ENCODE measurements at regions not wholly inside any gene's neighbourhood (a gene's known extent, or its start where the extent isn't known, plus 50 kb on each side); places are given as distances from the start of the nearest gene placed in this dataset.
"Not testable (repeated sequence)": the region's sequence is repeated elsewhere in the genome, so short reads cannot be mapped to it uniquely, and the experiment has no call there.

- H3K23ac ChIP-seq (ENCODE audit: low read depth, low read length, poor library complexity); H2BK12ac ChIP-seq (ENCODE audit: low read length); H2AK5ac ChIP-seq (ENCODE audit: low read depth, low read length); H3K18ac ChIP-seq (ENCODE audit: low read length); H3K9ac ChIP-seq (ENCODE audit: low read depth, low read length, poor library complexity); H4K91ac ChIP-seq (ENCODE audit: low read depth, low read length, poor library complexity); H3K27me3 ChIP-seq (ENCODE audit: control insufficient read depth in 3 of 3, insufficient read depth in 3 of 3, low read depth in 1 of 3, low read length in 3 of 3); H4K8ac ChIP-seq (ENCODE audit: low read depth, low read length); H3K4ac ChIP-seq (ENCODE audit: low read length); H3K36me3 ChIP-seq (replicated peaks in 1 of 2; ENCODE audit: control insufficient read depth in 2 of 2, insufficient read depth in 2 of 2, low read length in 2 of 2); H3K14ac ChIP-seq (ENCODE audit: low read length); H3K4me1 ChIP-seq (ENCODE audit: control insufficient read depth in 2 of 2, insufficient read depth in 1 of 2, low read depth in 1 of 2, low read length in 2 of 2); H2BK15ac ChIP-seq (ENCODE audit: low read length); H3K9me3 ChIP-seq (replicated peaks in 1 of 2; ENCODE audit: control insufficient read depth in 2 of 2, insufficient read depth in 1 of 2, low read depth in 1 of 2, low read length in 2 of 2); H2BK5ac ChIP-seq (ENCODE audit: low read length); H3K79me1 ChIP-seq (ENCODE audit: low read depth, low read length); H2BK120ac ChIP-seq (ENCODE audit: low read depth, low read length); H3K27ac ChIP-seq (replicated peaks; ENCODE audit: low read length); H3K4me2 ChIP-seq (ENCODE audit: insufficient read depth, low read length, poor library complexity, severe bottlenecking); H3K4me3 ChIP-seq (ENCODE audit: low read length in 2 of 2); DNase-seq (ENCODE audit: low spot score); H2AFZ ChIP-seq (ENCODE audit: low read length): not testable (repeated sequence)
- WGBS, 2 donors (ENCODE audit: extremely low coverage in 2 of 2, insufficient read length in 2 of 2, insufficient replicate concordance in 1 of 2): no CpG with 5 or more reads among the region's 2 CpGs
Measured at GRCh38 chr10:2024750-2025149, 287.4 kb upstream of the ADARB2 start.

DNA sequence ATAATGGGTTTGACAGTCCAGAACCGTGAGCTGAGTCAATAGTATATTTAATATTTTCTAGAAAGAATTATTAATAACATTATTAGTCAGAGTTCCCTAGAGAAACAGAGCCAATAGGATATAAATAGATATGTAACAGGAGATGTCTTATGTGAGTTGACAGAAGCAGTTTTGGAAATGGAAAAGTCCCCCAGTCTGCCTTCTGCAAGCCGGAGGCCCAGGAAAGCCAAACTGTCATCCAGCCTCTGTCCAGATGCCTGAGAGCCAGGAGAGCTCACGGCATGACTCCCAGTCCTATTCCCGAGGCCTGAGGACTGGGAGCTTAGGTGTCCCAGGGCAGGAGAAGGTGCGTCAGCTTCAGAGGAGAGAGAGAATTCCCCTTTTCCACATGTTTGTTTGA, 286.4 kb upstream of the ADARB2 start:
- no CpG with 5 or more reads among the region's 5 CpGs for WGBS, 2 donors (ENCODE audit: extremely low coverage in 2 of 2, insufficient read length in 2 of 2, insufficient replicate concordance in 1 of 2)

GRCh38 chr10:2022401-2022800, 285.1 kb upstream of the ADARB2 start:
- no peak overlapping the region for H3K23ac ChIP-seq (ENCODE audit: low read depth, low read length, poor library complexity)
- H4K8ac ChIP-seq (ENCODE audit: low read depth, low read length): no peak overlapping the region
- H2BK120ac ChIP-seq (ENCODE audit: low read depth, low read length): no peak overlapping the region
- DNase-seq (ENCODE audit: low spot score): no peak
- H3K4ac ChIP-seq (ENCODE audit: low read length): no peak overlapping the region
- no peaks in the 10 kb centered on the region for H3K79me1 ChIP-seq (ENCODE audit: low read depth, low read length)
- no peak overlapping the region for H4K91ac ChIP-seq (ENCODE audit: low read depth, low read length, poor library complexity)
- H2AK5ac ChIP-seq (ENCODE audit: low read depth, low read length): no peak overlapping the region
- no peak overlapping the region for H3K14ac ChIP-seq (ENCODE audit: low read length)
- no peak overlapping the region for H3K18ac ChIP-seq (ENCODE audit: low read length)
- no peak overlapping the region for H2BK12ac ChIP-seq (ENCODE audit: low read length)
- no peak overlapping the region for H2BK5ac ChIP-seq (ENCODE audit: low read length)
- no peak overlapping the region for H3K9ac ChIP-seq (ENCODE audit: low read depth, low read length, poor library complexity)
- H3K36me3 ChIP-seq (replicated peaks in 1 of 2; ENCODE audit: control insufficient read depth in 2 of 2, insufficient read depth in 2 of 2, low read length in 2 of 2): no peaks in the 10 kb centered on the region
- H2AFZ ChIP-seq (ENCODE audit: low read length): no peak overlapping the region
- H3K4me2 ChIP-seq (ENCODE audit: insufficient read depth, low read length, poor library complexity, severe bottlenecking): no peak overlapping the region
- no CpG with 5 or more reads among the region's 6 CpGs for WGBS, 2 donors (ENCODE audit: extremely low coverage in 2 of 2, insufficient read length in 2 of 2, insufficient replicate concordance in 1 of 2)
- no peak overlapping the region for H3K4me3 ChIP-seq (ENCODE audit: low read length in 2 of 2)
- peaks cover 0 to 4% of the 10 kb centered on the region in 2 donors for H3K4me1 ChIP-seq (ENCODE audit: control insufficient read depth in 2 of 2, insufficient read depth in 1 of 2, low read depth in 1 of 2, low read length in 2 of 2)
- no peak overlapping the region for H3K27ac ChIP-seq (replicated peaks; ENCODE audit: low read length)
- H3K9me3 ChIP-seq (replicated peaks in 1 of 2; ENCODE audit: control insufficient read depth in 2 of 2, insufficient read depth in 1 of 2, low read depth in 1 of 2, low read length in 2 of 2): no peaks in the 10 kb centered on the region
- no peak overlapping the region for H2BK15ac ChIP-seq (ENCODE audit: low read length)
- no peaks in the 10 kb centered on the region for H3K27me3 ChIP-seq (ENCODE audit: control insufficient read depth in 3 of 3, insufficient read depth in 3 of 3, low read depth in 1 of 3, low read length in 3 of 3)

More for the DNA sequence above, 286.4 kb upstream of the ADARB2 start:
- no peaks in the 10 kb centered on the region for H3K9me3 ChIP-seq (replicated peaks in 1 of 2; ENCODE audit: control insufficient read depth in 2 of 2, insufficient read depth in 1 of 2, low read depth in 1 of 2, low read length in 2 of 2)
- no peaks in the 10 kb centered on the region for H3K4me1 ChIP-seq (ENCODE audit: control insufficient read depth in 2 of 2, insufficient read depth in 1 of 2, low read depth in 1 of 2, low read length in 2 of 2)
- no peak overlapping the region for H3K14ac ChIP-seq (ENCODE audit: low read length)
- no peaks in the 10 kb centered on the region for H3K36me3 ChIP-seq (replicated peaks in 1 of 2; ENCODE audit: control insufficient read depth in 2 of 2, insufficient read depth in 2 of 2, low read length in 2 of 2)
- H2BK12ac ChIP-seq (ENCODE audit: low read length): no peak overlapping the region
- H3K18ac ChIP-seq (ENCODE audit: low read length): no peak overlapping the region
- H3K4me2 ChIP-seq (ENCODE audit: insufficient read depth, low read length, poor library complexity, severe bottlenecking): no peak overlapping the region
- no peaks in the 10 kb centered on the region for H3K79me1 ChIP-seq (ENCODE audit: low read depth, low read length)
- H3K4me3 ChIP-seq (ENCODE audit: low read length in 2 of 2): no peak overlapping the region
- no peak overlapping the region for H4K8ac ChIP-seq (ENCODE audit: low read depth, low read length)
- H3K27me3 ChIP-seq (ENCODE audit: control insufficient read depth in 3 of 3, insufficient read depth in 3 of 3, low read depth in 1 of 3, low read length in 3 of 3): no peaks in the 10 kb centered on the region
- H2AK5ac ChIP-seq (ENCODE audit: low read depth, low read length): no peak overlapping the region
- H3K9ac ChIP-seq (ENCODE audit: low read depth, low read length, poor library complexity): no peak overlapping the region
- no peak overlapping the region for H2AFZ ChIP-seq (ENCODE audit: low read length)
- DNase-seq (ENCODE audit: low spot score): no peak
- no peak overlapping the region for H3K27ac ChIP-seq (replicated peaks; ENCODE audit: low read length)
- no peak overlapping the region for H2BK5ac ChIP-seq (ENCODE audit: low read length)
- no peak overlapping the region for H3K4ac ChIP-seq (ENCODE audit: low read length)
- no peak overlapping the region for H4K91ac ChIP-seq (ENCODE audit: low read depth, low read length, poor library complexity)
- no peak overlapping the region for H2BK15ac ChIP-seq (ENCODE audit: low read length)
- no peak overlapping the region for H3K23ac ChIP-seq (ENCODE audit: low read depth, low read length, poor library complexity)
- H2BK120ac ChIP-seq (ENCODE audit: low read depth, low read length): no peak overlapping the region

- Histone ChIP-seq H3K27me3 (ENCODE audit: control insufficient read depth in 3 of 3, insufficient read depth in 3 of 3, low read depth in 1 of 3, low read length in 3 of 3) (no peaks in the 10 kb centered on the region), H2BK5ac (ENCODE audit: low read length) (no peak overlapping the region), H3K4me3 (ENCODE audit: low read length in 2 of 2) (no peak overlapping the region), H3K4me2 (ENCODE audit: insufficient read depth, low read length, poor library complexity, severe bottlenecking) (no peak overlapping the region), H2BK15ac (ENCODE audit: low read length) (no peak overlapping the region), H4K91ac (ENCODE audit: low read depth, low read length, poor library complexity) (no peak overlapping the region), H3K4ac (ENCODE audit: low read length) (no peak overlapping the region), H3K79me1 (ENCODE audit: low read depth, low read length) (no peaks in the 10 kb centered on the region), H3K9me3 (replicated peaks in 1 of 2; ENCODE audit: control insufficient read depth in 2 of 2, insufficient read depth in 1 of 2, low read depth in 1 of 2, low read length in 2 of 2) (no peaks in the 10 kb centered on the region), H3K14ac (ENCODE audit: low read length) (no peak overlapping the region), H3K23ac (ENCODE audit: low read depth, low read length, poor library complexity) (no peak overlapping the region), H3K9ac (ENCODE audit: low read depth, low read length, poor library complexity) (no peak overlapping the region), H3K4me1 (ENCODE audit: control insufficient read depth in 2 of 2, insufficient read depth in 1 of 2, low read depth in 1 of 2, low read length in 2 of 2) (peaks cover 0 to 8% of the 10 kb centered on the region in 2 donors), H2BK12ac (ENCODE audit: low read length) (no peak overlapping the region), H4K8ac (ENCODE audit: low read depth, low read length) (no peak overlapping the region), H3K18ac (ENCODE audit: low read length) (no peak overlapping the region), H2AK5ac (ENCODE audit: low read depth, low read length) (no peak overlapping the region), H2AFZ (ENCODE audit: low read length) (no peak overlapping the region), H3K36me3 (replicated peaks in 1 of 2; ENCODE audit: control insufficient read depth in 2 of 2, insufficient read depth in 2 of 2, low read length in 2 of 2) (no peaks in the 10 kb centered on the region), H2BK120ac (ENCODE audit: low read depth, low read length) (no peak overlapping the region), H3K27ac (replicated peaks; ENCODE audit: low read length) (no peak overlapping the region)
- WGBS, 2 donors (ENCODE audit: extremely low coverage in 2 of 2, insufficient read length in 2 of 2, insufficient replicate concordance in 1 of 2): no CpG with 5 or more reads among the region's 4 CpGs
- DNase-seq (ENCODE audit: low spot score): no peak
Measured at GRCh38 chr10:2020836-2021235, 283.5 kb upstream of the ADARB2 start.
